Hematopoietic multipotent progenitor cell treated with erythropoietin and hydrocortisone succinate and interleukin-3 and kit ligand, for 8 days (in vitro differentiated cells): ENCODE measurements at regions not wholly inside any gene's neighbourhood (a gene's known extent, or its start where the extent isn't known, plus 50 kb on each side); places are given as distances from the start of the nearest gene placed in this dataset.

ENCODE experiments used
- DNase-seq: peaks from one replicate; pipeline ENCODE4 v3.0.0-alpha.2; 2015

- no peak for DNase-seq
Observed at GRCh38 chr2:7913974-7914373, 767.9 kb upstream of the ID2 start.

GRCh38 chr2:7915302-7916091 lies 766.4 kb upstream of the ID2 start:
- no peak for DNase-seq

- no peak for DNase-seq
Observed at GRCh38 chr2:7916670-7917069, 765.2 kb upstream of the ID2 start.

- no peak for DNase-seq
Observed at GRCh38 chr2:7919510-7919909, 762.3 kb upstream of the ID2 start.

GRCh38 chr2:7924023-7924762 lies 757.7 kb upstream of the ID2 start:
- DNase-seq, result no peak

GRCh38 chr2:7925506-7925905 lies 756.4 kb upstream of the ID2 start:
- DNase-seq, result no peak

- no peak for DNase-seq
Observed at GRCh38 chr2:7927691-7928090, 754.2 kb upstream of the ID2 start.

- DNase-seq, result no peak
Observed at GRCh38 chr2:7929281-7929680, 752.6 kb upstream of the ID2 start.

- no peak for DNase-seq
Observed at GRCh38 chr2:7930800-7931635, 750.8 kb upstream of the ID2 start.

- DNase-seq, result no peak
Observed at GRCh38 chr2:7931808-7932207, 750.0 kb upstream of the ID2 start.

- DNase-seq, result no peak
Observed at GRCh38 chr2:7933672-7934071, 748.2 kb upstream of the ID2 start.

GRCh38 chr2:7934476-7934875 lies 747.4 kb upstream of the ID2 start:
- no peak for DNase-seq

- no peak for DNase-seq
Observed at GRCh38 chr2:7937082-7937481, 744.8 kb upstream of the ID2 start.

- DNase-seq, result no peak
Observed at GRCh38 chr2:7940723-7941122, 741.1 kb upstream of the ID2 start.

GRCh38 chr2:7943446-7943845 lies 738.4 kb upstream of the ID2 start:
- DNase-seq, result no peak

GRCh38 chr2:7945026-7945425 lies 736.8 kb upstream of the ID2 start:
- DNase-seq, result no peak

- no peak for DNase-seq
Observed at GRCh38 chr2:7950035-7950612, 731.7 kb upstream of the ID2 start.

GRCh38 chr2:7951001-7951400 lies 730.9 kb upstream of the ID2 start:
- DNase-seq, result no peak

GRCh38 chr2:7951490-7951889 lies 730.4 kb upstream of the ID2 start:
- no peak for DNase-seq

- DNase-seq, result no peak
Observed at GRCh38 chr2:7952046-7952745, 729.7 kb upstream of the ID2 start.

- no peak for DNase-seq
Observed at GRCh38 chr2:7953195-7953594, 728.7 kb upstream of the ID2 start.

- no peak for DNase-seq
Observed at GRCh38 chr2:7954234-7954633, 727.6 kb upstream of the ID2 start.
